DMS 273 (cell line): ENCODE measurements at regions not wholly inside any gene's neighbourhood (a gene's known extent, or its start where the extent isn't known, plus 50 kb on each side); places are given as distances from the start of the nearest gene placed in this dataset.
"Not testable (repeated sequence)": the region's sequence is repeated elsewhere in the genome, so short reads cannot be mapped to it uniquely, and the experiment has no call there.

Source experiments
- DNase-seq: peaks from one replicate; lab custom pipeline; 2025; ENCODE audit not compliant: unreplicated experiment; lab: John Stamatoyannopoulos, UW

DNA sequence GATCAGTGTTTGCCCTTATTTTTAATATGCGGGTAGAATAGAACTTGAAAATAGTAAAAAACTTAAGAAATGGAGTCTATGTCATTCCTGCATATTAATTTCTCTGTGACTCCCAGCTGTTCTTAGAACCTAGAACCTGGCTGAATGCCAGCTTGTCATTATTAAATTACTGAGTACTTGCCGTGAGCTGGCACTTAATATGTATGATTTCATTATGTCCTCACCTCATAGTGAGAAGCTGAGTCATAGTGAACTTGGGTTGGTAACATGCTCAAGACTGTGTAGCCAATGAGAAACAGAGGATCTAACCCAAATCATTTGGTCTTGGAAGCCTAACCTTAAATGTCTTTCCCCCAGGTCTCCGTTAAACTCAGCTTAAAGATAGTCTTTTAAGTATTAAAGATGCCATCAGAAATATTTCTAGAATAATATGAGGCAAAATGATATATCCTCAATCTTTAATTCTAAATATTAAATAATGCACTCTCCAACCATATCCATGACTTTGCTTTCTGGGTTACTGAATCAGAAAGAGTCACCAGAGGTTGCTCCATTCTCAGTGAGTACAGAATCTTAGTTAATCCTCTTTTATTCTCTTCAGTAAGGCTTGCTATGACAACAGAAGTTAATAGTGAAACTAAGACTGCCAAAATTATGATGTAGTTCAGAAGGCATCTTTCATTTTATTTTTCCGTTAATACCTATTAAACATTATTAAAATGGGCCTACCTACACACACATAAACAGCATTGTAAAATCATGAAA lies 58.6 kb upstream of the TLL1 start:
- peak; percentile 26 for DNase-seq

DNA sequence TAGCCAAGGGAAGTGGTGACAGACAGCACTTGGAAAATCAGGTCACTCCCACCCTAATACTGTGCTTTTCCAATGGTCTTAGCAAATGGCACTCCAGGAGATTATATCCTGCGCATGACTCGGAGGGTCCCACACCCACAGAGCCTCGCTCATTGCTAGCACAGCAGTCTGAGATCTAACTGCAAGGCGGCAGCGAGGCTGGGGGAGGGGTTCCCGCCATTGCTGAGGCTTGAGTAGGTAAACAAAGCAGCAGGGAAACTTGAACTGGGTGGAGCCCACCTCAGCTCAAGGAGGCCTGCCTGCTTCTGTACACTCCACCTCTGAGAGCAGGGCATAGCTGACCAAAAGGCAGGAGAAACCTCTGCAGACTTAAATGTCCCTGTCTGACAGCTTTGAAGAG lies 53.9 kb upstream of the TLL1 start:
- not testable (repeated sequence) for DNase-seq
